GM06990 (cell line): ENCODE measurements at regions not wholly inside any gene's neighbourhood (a gene's known extent, or its start where the extent isn't known, plus 50 kb on each side); places are given as distances from the start of the nearest gene placed in this dataset.

Source experiments
- DNase-seq: peaks from one replicate; pipeline ENCODE4 v3.0.0-alpha.2; 2011; ENCODE audit not compliant: insufficient read length; ENCODE audit errors: extremely low read depth
- H3K27me3 ChIP-seq: replicated peaks from 2 replicates; pipeline ENCODE4 v1.6.0; 2011; ENCODE audit warnings: low read length; ENCODE audit not compliant: control insufficient read depth, insufficient read depth
- H3K36me3 ChIP-seq: 2 replicates; pipeline ENCODE4 v1.5.1; 2011; ENCODE audit warnings: low read length; ENCODE audit not compliant: control insufficient read depth, insufficient read depth
- H3K4me3 ChIP-seq: replicated peaks from 2 replicates; pipeline ENCODE4 v1.5.1; 2011; ENCODE audit warnings: low read depth, mild to moderate bottlenecking, control low read depth, low read length
- TF ChIP-seq, protein P1 (sequence below): IDR thresholded peaks from 2 replicates; pipeline ENCODE4 v1.5.1; 2011; ENCODE audit warnings: low read length, control low read depth, mild to moderate bottlenecking, inconsistent platforms; ENCODE audit not compliant: insufficient read depth, poor library complexity, severe bottlenecking

GRCh38 chr10:9004736-9005135, 950.2 kb downstream of the GATA3 start:
- TF ChIP-seq, protein P1, sequence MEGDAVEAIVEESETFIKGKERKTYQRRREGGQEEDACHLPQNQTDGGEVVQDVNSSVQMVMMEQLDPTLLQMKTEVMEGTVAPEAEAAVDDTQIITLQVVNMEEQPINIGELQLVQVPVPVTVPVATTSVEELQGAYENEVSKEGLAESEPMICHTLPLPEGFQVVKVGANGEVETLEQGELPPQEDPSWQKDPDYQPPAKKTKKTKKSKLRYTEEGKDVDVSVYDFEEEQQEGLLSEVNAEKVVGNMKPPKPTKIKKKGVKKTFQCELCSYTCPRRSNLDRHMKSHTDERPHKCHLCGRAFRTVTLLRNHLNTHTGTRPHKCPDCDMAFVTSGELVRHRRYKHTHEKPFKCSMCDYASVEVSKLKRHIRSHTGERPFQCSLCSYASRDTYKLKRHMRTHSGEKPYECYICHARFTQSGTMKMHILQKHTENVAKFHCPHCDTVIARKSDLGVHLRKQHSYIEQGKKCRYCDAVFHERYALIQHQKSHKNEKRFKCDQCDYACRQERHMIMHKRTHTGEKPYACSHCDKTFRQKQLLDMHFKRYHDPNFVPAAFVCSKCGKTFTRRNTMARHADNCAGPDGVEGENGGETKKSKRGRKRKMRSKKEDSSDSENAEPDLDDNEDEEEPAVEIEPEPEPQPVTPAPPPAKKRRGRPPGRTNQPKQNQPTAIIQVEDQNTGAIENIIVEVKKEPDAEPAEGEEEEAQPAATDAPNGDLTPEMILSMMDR, result no peak
- H3K27me3 ChIP-seq, result no peaks in the 10 kb centered on the region
- no peak for DNase-seq

DNA sequence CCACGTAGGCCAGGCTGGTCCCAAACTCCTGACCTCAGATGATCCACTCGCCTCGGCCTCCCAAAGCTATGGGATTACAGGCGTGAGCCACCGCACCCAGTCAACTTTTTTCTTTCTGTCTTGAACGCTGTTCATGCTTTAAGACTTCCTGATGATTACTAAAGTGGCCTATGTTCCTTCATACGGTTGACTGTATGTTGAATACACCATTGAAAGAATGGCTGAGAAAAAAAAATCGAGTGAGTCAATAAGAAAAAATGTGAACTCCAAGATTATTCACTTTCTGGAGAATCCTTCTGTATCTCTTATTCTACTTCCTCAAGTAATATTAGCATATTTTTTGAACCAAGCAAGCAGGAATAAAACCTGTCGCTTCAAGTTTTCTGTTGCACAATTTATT, 955.0 kb downstream of the GATA3 start:
- H3K36me3 ChIP-seq, result no peaks in the 10 kb centered on the region
- TF ChIP-seq, protein P1, result no peak
- H3K27me3 ChIP-seq, result no peaks in the 10 kb centered on the region
- H3K4me3 ChIP-seq, result no peak overlapping the region
- DNase-seq, result no peak

More at GRCh38 chr10:9004736-9005135, 950.2 kb downstream of the GATA3 start:
- no peak overlapping the region for H3K4me3 ChIP-seq
- H3K36me3 ChIP-seq, result no peaks in the 10 kb centered on the region

DNA sequence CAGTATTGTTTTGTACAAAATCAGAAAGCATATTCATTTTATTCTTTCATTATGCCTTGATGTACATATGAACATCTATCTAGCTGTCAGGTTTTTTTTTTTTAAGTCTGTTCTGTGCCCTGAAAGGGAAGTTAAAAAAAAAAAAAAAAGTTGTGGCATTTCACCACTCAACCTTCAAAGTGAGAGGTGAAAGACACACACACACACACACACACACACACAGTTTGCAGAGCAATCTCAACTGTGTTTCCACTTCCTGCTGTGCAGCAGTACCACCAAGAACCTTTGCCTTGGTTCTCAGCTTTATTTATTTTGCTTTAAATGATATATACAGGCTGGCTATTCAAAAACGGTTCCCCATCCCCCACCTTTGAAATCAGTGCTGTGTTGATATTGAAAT, 955.6 kb downstream of the GATA3 start:
- no peak for DNase-seq

DNA sequence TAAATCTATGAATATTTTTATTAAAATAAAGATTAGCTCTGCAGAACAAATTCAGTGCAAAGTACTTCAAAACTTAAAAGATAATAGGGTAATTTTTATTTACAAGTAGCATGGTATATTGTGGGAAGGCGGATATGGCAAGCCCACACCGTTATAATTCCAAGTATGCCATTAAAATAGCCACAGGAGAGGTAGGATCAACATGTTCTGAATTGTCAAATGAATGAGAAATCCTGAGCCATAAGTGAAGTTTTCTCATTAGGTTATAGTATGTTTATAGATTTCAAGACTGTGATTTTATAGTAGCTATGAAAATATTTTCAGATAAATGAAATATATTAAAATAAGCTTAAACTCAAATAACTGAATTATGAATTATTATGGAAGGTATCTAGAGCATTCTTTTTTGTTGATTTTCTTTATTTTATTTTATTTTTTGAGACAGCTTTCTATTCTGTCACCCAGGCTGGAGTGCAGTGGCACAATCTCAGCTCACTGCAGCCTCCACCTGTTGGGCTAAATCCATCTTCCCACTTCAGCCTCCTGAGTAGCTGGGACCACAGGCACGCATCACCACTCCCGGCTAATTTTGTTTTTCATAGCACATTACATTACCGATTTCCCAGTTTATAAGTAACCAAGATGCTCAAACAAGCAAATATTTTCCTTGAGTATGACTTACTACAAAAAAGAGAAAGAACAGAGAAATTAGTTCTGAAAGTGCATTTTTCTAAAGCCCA, 956.6 kb downstream of the GATA3 start:
- DNase-seq, result no peak

More for the DNA sequence above, 955.6 kb downstream of the GATA3 start:
- TF ChIP-seq, protein P1, result no peak
- Histone ChIP-seq H3K4me3 (no peak overlapping the region), H3K27me3 (no peaks in the 10 kb centered on the region), H3K36me3 (no peaks in the 10 kb centered on the region)

DNA sequence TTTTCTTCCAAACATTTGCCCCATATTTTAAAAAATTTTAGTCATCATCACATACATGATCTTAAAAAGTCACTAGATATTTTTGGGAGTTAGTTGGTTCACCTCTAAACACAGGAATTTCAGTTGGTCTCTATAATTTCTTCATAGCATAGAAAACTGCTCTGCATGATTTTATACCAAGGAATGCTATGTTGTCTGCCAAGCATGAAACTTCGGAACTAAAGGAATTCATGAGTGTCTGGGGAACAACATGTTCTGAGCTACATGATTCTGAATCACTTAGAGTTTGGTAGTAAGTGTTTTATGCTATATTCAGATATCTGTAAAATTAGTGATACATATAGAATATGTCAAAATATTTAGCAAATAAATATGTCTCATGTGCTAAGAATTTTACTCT, 957.8 kb downstream of the GATA3 start:
- TF ChIP-seq, protein P1, result no peak
- no peak for DNase-seq
- no peaks in the 10 kb centered on the region for H3K36me3 ChIP-seq
- H3K4me3 ChIP-seq, result no peak overlapping the region
- no peaks in the 10 kb centered on the region for H3K27me3 ChIP-seq

More for the DNA sequence above, 956.6 kb downstream of the GATA3 start:
- Histone ChIP-seq H3K36me3 (no peaks in the 10 kb centered on the region), H3K27me3 (no peaks in the 10 kb centered on the region), H3K4me3 (no peak overlapping the region)
- TF ChIP-seq, protein P1, result no peak
